ENCODE measurements at regions not wholly inside any gene's neighbourhood (a gene's known extent, or its start where the extent isn't known, plus 50 kb on each side); places are given as distances from the start of the nearest gene placed in this dataset.
A peak's percentile ranks its signal among the peaks of the same experiment; 100 is the strongest.
"Not testable (repeated sequence)": the region's sequence is repeated elsewhere in the genome, so short reads cannot be mapped to it uniquely, and the experiment has no call there.

DNA sequence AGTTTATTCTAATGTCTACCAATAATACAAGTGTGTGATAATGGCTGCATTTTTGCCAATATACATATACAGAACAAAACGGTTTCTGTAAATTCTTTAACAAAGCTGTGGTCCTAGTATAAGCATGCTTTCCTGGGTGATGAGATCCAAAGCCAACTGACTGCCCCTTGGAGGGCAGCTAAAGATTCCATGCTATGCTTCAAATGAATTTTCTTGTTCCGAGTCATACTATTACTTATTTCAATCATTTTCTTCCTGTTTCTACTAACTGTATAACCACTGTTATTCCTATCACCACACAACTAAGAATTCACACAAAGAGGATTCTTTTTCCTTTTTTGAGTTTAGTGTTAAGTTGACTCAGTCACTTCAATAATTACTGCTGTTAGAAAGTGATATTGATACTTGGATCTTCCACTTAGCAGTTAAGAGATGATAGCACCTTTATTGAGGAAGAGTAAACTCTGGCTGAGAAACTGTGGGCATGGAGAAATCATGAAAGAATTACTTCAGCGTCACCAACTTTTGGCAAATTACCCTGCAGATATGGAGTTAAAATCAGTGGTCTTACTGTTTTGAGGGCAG, 197.5 kb downstream of the ARL4A start:
- no peak for DNase-seq (ENCODE audit: low spot score)

GRCh38 chr7:12888717-12889116, 201.3 kb downstream of the ARL4A start:
- peak; percentile 11 for DNase-seq (ENCODE audit: low spot score)

DNA sequence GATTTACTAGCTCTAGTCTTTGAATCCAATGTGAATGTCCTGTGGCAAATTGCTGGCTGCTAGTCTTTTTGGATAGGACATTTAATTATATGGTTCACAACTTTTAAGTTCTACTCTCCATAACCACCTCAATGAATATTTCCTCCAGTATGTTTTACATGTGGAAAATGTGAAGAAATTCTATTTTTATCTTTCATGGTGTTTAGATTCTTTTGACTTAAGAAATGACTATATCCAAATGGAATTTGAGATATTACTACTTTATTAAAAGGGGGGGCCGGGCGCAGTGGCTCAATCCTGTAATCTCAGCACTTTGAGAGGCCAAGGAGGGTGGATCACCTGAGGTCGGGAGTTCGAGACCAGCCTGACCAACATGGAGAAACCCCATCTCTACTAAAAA, 202.0 kb downstream of the ARL4A start:
- DNase-seq (ENCODE audit: low spot score): no peak

DNA sequence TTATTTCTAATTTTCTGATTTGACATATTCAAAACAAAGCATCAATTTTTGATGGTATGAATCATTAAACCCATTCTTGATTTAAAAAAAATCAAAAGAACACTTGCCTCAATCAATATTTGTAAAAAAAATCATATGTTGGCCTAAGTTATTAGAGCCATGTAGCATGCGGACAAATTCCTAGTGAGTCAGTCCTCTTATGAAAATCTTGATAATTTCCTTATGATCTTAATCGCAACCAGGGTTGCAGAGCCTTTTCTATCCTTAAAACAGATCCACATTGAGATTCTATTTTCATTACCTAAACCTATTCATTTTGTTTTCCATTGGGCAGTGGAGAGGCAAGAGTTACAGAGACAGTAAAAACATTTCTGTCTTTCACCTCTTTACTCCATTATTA, 203.2 kb downstream of the ARL4A start:
- DNase-seq (ENCODE audit: low spot score): no peak

DNA sequence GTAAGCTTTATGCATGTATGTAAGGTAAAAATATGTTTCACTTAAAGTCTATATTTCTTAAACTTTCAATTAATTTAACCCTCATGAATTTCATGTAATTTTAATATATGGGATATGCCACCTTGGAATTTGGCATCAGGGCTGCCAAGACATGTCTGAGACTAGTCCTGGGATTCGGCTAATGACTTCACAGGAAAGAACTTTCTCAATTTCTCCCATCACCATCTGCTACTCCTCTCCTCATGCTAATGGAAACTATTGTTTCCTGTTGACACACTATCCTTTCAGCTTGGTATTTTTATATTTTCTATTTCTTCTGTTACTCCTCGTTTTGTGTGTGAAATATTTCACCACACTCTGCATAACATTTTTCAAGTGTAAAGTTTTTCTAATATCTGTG, 205.9 kb downstream of the ARL4A start:
- no peak for DNase-seq (ENCODE audit: low spot score)

GRCh38 chr7:12895296-12895695, 207.9 kb downstream of the ARL4A start:
- DNase-seq (ENCODE audit: low spot score): no peak

DNA sequence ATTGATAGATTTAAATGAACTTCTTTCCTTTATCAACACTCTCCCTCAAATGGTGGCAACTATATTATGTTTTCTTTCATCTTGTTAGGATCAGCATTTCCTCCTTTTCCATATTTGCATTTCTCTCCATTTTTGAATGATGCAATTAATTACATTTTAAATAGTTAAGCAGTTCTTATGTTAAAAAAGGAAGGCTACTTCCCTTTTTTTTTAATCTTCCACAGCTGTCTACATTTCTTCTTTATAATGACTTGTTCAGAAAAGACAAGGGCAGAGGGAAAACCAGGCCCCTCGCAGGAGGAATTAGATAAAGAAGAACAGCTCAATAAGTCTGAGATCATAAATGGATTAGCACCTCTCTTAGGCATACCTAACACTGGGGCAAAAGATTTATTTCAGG, 208.9 kb downstream of the ARL4A start:
- no peak for DNase-seq (ENCODE audit: low spot score)

- no peak for DNase-seq (ENCODE audit: low spot score)
Measured at GRCh38 chr7:12898004-12898403, 210.6 kb downstream of the ARL4A start.

DNA sequence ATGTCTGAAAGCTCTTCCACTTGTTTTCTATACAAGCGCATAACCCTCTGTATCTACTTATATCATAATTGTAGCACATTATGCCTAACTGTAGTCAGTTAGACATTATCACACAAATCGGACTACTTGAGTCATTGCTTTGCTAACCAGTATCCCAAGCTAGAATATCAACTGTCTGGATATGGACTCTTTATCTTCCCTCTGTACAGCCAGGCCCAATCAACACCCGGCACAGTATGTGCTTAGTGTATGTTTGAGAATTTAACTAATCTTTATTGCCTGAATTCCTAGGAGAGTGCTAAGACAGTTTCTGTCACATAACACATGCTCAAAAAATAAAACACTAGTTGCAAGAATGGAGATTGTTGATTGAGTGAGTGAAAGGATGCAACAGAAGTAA, 211.2 kb downstream of the ARL4A start:
- no peak for DNase-seq (ENCODE audit: low spot score)

DNA sequence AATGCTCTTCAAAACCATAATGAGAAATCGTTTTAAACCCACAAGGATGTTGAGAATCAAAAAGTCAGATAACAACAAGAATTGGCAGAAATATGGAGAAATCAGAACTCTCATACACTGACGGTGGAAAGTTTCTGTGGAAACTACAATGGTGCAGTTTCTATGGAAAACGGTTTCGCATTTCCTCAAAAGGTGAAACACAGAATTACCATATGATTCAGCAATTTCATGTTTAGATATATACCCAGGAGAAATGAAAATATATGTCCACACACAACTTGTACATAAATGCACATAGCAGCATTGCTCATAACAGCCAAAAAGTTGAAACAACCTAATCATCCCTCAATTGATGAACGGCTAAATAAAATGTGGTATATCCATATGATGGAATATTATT, 218.2 kb downstream of the ARL4A start:
- no peak for DNase-seq (ENCODE audit: low spot score)

- no peak for DNase-seq (ENCODE audit: low spot score)
Measured at GRCh38 chr7:12907774-12908173, 220.3 kb downstream of the ARL4A start.

DNA sequence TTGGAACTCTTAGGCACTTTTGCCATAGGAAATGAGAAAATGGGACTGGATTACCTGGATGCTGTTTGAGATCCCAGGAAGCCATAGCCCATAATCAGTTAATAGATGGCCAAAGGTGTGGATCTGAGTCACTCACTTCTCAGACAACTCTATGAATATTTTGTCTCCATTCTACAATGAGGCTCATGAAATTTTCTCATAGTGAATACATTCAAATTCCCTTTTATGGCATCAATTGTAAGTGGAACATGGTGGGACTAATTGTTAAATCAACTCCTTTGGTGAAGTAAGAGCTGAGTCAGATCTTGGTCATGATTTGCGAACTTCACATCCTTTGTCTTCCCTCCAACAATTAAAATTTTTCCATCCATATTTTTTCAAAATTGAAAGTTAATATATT, 222.1 kb downstream of the ARL4A start:
- no peak for DNase-seq (ENCODE audit: low spot score)

DNA sequence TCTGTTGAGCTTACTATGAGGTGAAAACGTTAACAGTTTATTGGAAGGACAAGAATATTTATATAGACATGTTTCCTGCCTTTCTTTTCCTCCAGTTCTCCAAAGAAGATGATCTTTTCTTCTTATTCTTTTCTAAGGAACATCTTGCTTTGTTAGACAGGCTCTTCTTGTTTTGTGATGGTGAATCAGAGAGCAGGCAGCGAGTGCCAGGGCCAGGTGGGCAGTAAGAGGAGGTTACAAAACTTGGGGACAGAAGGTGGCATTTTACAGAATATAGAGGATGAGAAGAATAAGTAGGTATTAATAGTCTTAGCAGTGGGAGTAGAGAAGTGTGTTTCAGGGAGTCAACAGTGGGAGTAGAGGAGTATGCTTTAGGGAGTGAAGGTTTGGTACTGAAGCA, 223.6 kb downstream of the ARL4A start:
- no peak for DNase-seq (ENCODE audit: low spot score)

DNA sequence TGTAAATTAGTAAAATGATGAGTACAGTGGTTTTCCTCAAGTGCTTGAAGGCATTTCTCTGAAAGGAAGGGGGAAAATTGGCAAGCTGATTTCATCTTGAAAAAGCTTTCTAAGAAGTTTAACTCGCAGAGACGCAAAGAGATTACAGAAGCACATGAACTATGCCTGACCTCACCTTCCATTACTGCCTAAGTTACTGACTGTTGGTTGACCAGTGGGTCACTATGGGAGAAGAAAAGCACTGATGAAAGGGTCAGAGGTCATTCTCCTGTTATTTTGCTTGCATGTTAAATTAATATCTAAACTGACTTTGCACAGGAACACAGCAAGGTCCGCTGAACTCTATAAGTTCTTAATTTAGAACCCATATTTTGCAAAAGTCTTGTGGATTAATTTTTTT, 225.6 kb downstream of the ARL4A start:
- DNase-seq (ENCODE audit: low spot score): no peak

DNA sequence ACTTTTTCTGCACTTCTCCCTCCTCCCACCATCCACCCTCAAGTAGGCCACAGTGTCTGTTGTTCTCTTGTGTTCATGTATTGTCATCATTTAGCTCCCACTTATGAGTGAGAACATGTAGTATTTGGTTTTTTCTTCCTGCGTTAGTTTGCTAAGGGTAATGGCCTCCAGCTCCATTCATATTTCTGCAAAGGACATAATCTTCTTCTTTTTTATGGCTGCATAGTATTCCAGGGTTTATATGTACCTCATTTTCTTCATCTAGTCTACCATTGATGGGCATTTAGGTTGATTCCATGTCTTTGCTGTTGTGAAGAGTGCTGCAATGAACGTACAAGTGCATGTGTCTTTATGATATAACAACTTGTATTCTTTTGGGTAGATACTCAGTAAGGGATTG, 230.4 kb downstream of the ARL4A start:
- DNase-seq (ENCODE audit: low spot score): no peak

- DNase-seq (ENCODE audit: low spot score): no peak
Measured at GRCh38 chr7:12921751-12922345, 234.4 kb downstream of the ARL4A start.

GRCh38 chr7:12923971-12924370, 236.5 kb downstream of the ARL4A start:
- DNase-seq (ENCODE audit: low spot score): no peak

- no peak for DNase-seq (ENCODE audit: low spot score)
Measured at GRCh38 chr7:12926206-12926605, 238.8 kb downstream of the ARL4A start.

- DNase-seq (ENCODE audit: low spot score): no peak
Measured at GRCh38 chr7:12927635-12928434, 240.4 kb downstream of the ARL4A start.

DNA sequence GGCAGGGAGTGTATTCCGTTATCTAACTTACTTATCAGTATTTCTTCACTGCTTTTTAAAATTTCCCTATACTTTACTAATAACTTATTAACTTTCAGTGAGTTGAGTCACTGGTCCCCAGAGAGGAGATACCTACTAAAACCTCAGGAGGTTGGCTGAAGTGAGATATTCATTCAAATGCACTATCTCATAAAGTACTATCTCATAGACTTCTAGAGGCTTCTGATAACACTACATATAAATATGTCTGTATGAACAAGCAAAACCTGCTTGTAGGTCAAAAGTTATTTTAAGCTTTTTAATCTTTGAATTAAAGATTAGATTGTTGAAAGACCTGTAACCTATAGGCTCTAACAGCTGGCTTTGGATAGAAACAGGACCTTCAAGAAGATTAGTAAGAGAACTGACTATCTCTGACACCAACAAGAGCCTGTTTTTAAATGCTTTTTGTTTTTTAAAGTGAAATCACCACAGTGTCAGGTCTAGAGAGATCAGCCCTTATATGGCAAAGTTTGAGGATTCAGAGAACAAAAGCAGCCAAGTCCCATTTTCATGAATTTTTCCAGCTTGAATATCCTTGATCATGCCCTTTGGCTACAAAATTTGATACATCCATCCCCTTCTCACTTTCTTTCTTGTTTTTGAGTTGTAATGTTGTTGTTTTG, 242.2 kb downstream of the ARL4A start:
- DNase-seq (ENCODE audit: low spot score): no peak

- no peak for DNase-seq (ENCODE audit: low spot score)
Measured at GRCh38 chr7:12930534-12930933, 243.1 kb downstream of the ARL4A start.

DNA sequence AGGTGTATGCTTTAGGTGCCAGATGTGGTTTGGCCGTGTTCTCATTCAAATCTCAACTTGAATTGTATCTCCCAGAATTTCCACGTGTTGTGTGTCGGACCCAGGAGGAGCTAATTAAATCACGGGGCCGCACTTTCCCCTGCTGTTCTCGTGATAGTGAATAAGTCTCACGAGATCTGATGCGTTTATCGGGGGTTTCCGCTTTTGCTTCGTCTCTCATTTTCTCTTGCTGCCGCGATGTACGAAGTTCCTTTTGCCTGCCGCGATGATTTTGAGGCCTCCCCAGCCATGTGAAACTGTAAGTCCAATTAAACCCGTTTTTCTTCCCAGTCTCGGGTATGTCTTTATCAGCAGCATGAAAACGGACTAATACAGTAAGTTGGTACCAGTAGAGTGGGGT, 244.0 kb downstream of the ARL4A start:
- DNase-seq (ENCODE audit: low spot score): not testable (repeated sequence)

DNA sequence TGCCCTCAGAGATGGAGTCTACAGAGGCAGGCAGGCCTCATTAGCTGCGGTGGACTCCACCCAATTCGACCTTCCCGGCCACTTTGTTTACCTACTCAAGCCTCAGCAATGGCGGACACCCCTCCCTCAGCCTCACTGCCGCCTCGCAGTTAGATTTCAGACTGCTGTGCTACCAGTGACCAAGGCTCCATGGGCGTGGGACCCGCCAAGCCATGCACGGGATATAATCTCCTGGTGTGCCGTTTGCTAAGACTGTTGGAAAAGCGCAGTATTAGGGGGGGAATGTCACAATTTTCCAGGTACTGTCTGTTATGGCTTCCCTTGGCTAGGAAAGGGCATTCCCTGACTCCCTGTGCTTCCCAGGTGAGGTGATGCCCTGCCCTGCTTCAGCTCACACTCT, 252.3 kb downstream of the ARL4A start:
- no peak for DNase-seq (ENCODE audit: low spot score)

Measured in AG08396 (cell line).